NCI-H345 treated with DMSO at 0.1 percent for 48 hours (cell line): ENCODE measurements at regions not wholly inside any gene's neighbourhood (a gene's known extent, or its start where the extent isn't known, plus 50 kb on each side); places are given as distances from the start of the nearest gene placed in this dataset.

Experiments
- DNase-seq: peaks from one replicate; lab custom pipeline; 2025; ENCODE audit not compliant: unreplicated experiment; lab: John Stamatoyannopoulos, UW

GRCh38 chr12:127717278-127717677 lies 549.7 kb upstream of the TMEM132C start:
- no peak for DNase-seq

- no peak for DNase-seq
Observed at GRCh38 chr12:127720334-127720733, 546.6 kb upstream of the TMEM132C start.

- DNase-seq = no peak
Observed at GRCh38 chr12:127722611-127723010, 544.4 kb upstream of the TMEM132C start.

GRCh38 chr12:127723251-127723650 lies 543.7 kb upstream of the TMEM132C start:
- no peak for DNase-seq

- no peak for DNase-seq
Observed at GRCh38 chr12:127726671-127727315, 540.2 kb upstream of the TMEM132C start.

GRCh38 chr12:127728285-127728684 lies 538.7 kb upstream of the TMEM132C start:
- DNase-seq = no peak

- DNase-seq = no peak
Observed at GRCh38 chr12:127728729-127729128, 538.2 kb upstream of the TMEM132C start.

- no peak for DNase-seq
Observed at GRCh38 chr12:127729381-127729780, 537.6 kb upstream of the TMEM132C start.

- no peak for DNase-seq
Observed at GRCh38 chr12:127731657-127732056, 535.3 kb upstream of the TMEM132C start.

GRCh38 chr12:127742231-127742630 lies 524.7 kb upstream of the TMEM132C start:
- no peak for DNase-seq

- no peak for DNase-seq
Observed at GRCh38 chr12:127745469-127746212, 521.3 kb upstream of the TMEM132C start.

GRCh38 chr12:127749416-127749815 lies 517.6 kb upstream of the TMEM132C start:
- no peak for DNase-seq

- DNase-seq = no peak
Observed at GRCh38 chr12:127750076-127750840, 516.7 kb upstream of the TMEM132C start.

GRCh38 chr12:127752802-127753201 lies 514.2 kb upstream of the TMEM132C start:
- no peak for DNase-seq

GRCh38 chr12:127760357-127760756 lies 506.6 kb upstream of the TMEM132C start:
- DNase-seq = no peak

- no peak for DNase-seq
Observed at GRCh38 chr12:127760996-127761395, 506.0 kb upstream of the TMEM132C start.

- DNase-seq = no peak
Observed at GRCh38 chr12:127761880-127762279, 505.1 kb upstream of the TMEM132C start.

- no peak for DNase-seq
Observed at GRCh38 chr12:127767656-127768055, 499.3 kb upstream of the TMEM132C start.

GRCh38 chr12:127770118-127770517 lies 496.9 kb upstream of the TMEM132C start:
- DNase-seq = no peak

- no peak for DNase-seq
Observed at GRCh38 chr12:127771546-127771945, 495.4 kb upstream of the TMEM132C start.

- DNase-seq = no peak
Observed at GRCh38 chr12:127773520-127773919, 493.4 kb upstream of the TMEM132C start.

- DNase-seq = no peak
Observed at GRCh38 chr12:127774828-127775227, 492.1 kb upstream of the TMEM132C start.
